ENCODE measurements at regions not wholly inside any gene's neighbourhood (a gene's known extent, or its start where the extent isn't known, plus 50 kb on each side); places are given as distances from the start of the nearest gene placed in this dataset.
A peak's percentile ranks its signal among the peaks of the same experiment; 100 is the strongest.
"Not testable (repeated sequence)": the region's sequence is repeated elsewhere in the genome, so short reads cannot be mapped to it uniquely, and the experiment has no call there.

- DNase-seq, result not testable (repeated sequence)
Observed at GRCh38 chr4:8972635-8973034, 101.0 kb upstream of the HMX1 start.

- DNase-seq, result not testable (repeated sequence)
Observed at GRCh38 chr4:8965896-8966295, 94.3 kb upstream of the HMX1 start.

GRCh38 chr4:8964201-8964788 lies 92.7 kb upstream of the HMX1 start:
- DNase-seq, result not testable (repeated sequence)

GRCh38 chr4:8963533-8963932 lies 91.9 kb upstream of the HMX1 start:
- DNase-seq, result not testable (repeated sequence)

GRCh38 chr4:8961343-8961742 lies 89.7 kb upstream of the HMX1 start:
- peak; percentile 4 to 32 (median 16) for DNase-seq

- not testable (repeated sequence) for DNase-seq
Observed at GRCh38 chr4:8959471-8959870, 87.8 kb upstream of the HMX1 start.

GRCh38 chr4:8954001-8954400 lies 82.4 kb upstream of the HMX1 start:
- DNase-seq, result not testable (repeated sequence)

- not testable (repeated sequence) for DNase-seq
Observed at GRCh38 chr4:8952791-8953190, 81.2 kb upstream of the HMX1 start.

- not testable (repeated sequence) for DNase-seq
Observed at GRCh38 chr4:8952109-8952508, 80.5 kb upstream of the HMX1 start.

GRCh38 chr4:8945506-8945905 lies 73.9 kb upstream of the HMX1 start:
- not testable (repeated sequence) for DNase-seq

GRCh38 chr4:8943367-8943766 lies 71.7 kb upstream of the HMX1 start:
- DNase-seq, result not testable (repeated sequence)

GRCh38 chr4:8942088-8942487 lies 70.4 kb upstream of the HMX1 start:
- DNase-seq, result not testable (repeated sequence)

- DNase-seq, result not testable (repeated sequence)
Observed at GRCh38 chr4:8941492-8941805, 69.8 kb upstream of the HMX1 start.

GRCh38 chr4:8940792-8941491 lies 69.3 kb upstream of the HMX1 start:
- DNase-seq, result no peak

GRCh38 chr4:8939840-8940742 lies 68.5 kb upstream of the HMX1 start:
- DNase-seq, result peak; percentile 3 to 63 (median 18)

GRCh38 chr4:8939160-8939839 lies 67.7 kb upstream of the HMX1 start:
- DNase-seq, result no peak

- no peak for DNase-seq
Observed at GRCh38 chr4:8938623-8939022, 67.0 kb upstream of the HMX1 start.

- DNase-seq, result no peak
Observed at GRCh38 chr4:8938137-8938536, 66.5 kb upstream of the HMX1 start.

GRCh38 chr4:8932884-8933283 lies 61.2 kb upstream of the HMX1 start:
- no peak for DNase-seq

- DNase-seq, result no peak
Observed at GRCh38 chr4:8928074-8928473, 56.4 kb upstream of the HMX1 start.

- no peak for DNase-seq
Observed at GRCh38 chr4:8922481-8922880, 50.8 kb upstream of the HMX1 start.

GRCh38 chr4:8921465-8921864 lies 49.8 kb upstream of the HMX1 start:
- DNase-seq, result no peak
